Activated CD8-positive, alpha-beta T cell treated with anti-CD3 and anti-CD28 coated beads, Interleukin-2, amount 10 ng/mL, durations not matched to agents 7 days and 5 days (primary cell): ENCODE measurements at regions not wholly inside any gene's neighbourhood (a gene's known extent, or its start where the extent isn't known, plus 50 kb on each side); places are given as distances from the start of the nearest gene placed in this dataset.

Experiments used
- ATAC-seq: fragments of 150-1000 bp; cut with Tn5 transposase; one replicate; pipeline ENCODE4 v1.10.0; 2021; ENCODE audit warnings: moderate library complexity
- CTCF ChIA-PET: fragments of 350-600 bp; sonication (Branson Sonifier 250); formaldehyde crosslinking; loops from one replicate; lab custom pipeline; 2021; ENCODE audit warnings: antibody characterized with exemption; lab: Charles Lee
- POLR2A ChIA-PET: fragments of 350-600 bp; sonication (Branson Sonifier 250); formaldehyde crosslinking; loops from one replicate; lab custom pipeline; 2021; ENCODE audit warnings: antibody characterized with exemption; lab: Charles Lee
- DNase-seq: peaks from one replicate; pipeline ENCODE4 v3.0.0-alpha.2; 2020
- H3K27ac Mint-ChIP-seq: one replicate; pipeline ENCODE4 v1.8.0; 2021; ENCODE audit warnings: mild to moderate bottlenecking, mixed read lengths
- H3K27me3 Mint-ChIP-seq: one replicate; pipeline ENCODE4 v1.8.0; 2021; ENCODE audit warnings: low read depth, mixed read lengths
- H3K36me3 Mint-ChIP-seq: one replicate; pipeline ENCODE4 v1.8.0; 2021; ENCODE audit warnings: low read depth, mixed read lengths
- H3K4me1 Mint-ChIP-seq: one replicate; pipeline ENCODE4 v1.8.0; 2021; ENCODE audit warnings: low read depth, mixed read lengths
- H3K4me3 Mint-ChIP-seq: one replicate; pipeline ENCODE4 v1.8.0; 2021; ENCODE audit warnings: mild to moderate bottlenecking, mixed read lengths
- H3K9me3 Mint-ChIP-seq: one replicate; pipeline ENCODE4 v1.8.0; 2022; ENCODE audit warnings: mixed read lengths; ENCODE audit not compliant: insufficient read depth

- POLR2A ChIA-PET, result no interaction called here
- H3K36me3 Mint-ChIP-seq, result no peaks in the 10 kb centered on the region
- CTCF ChIA-PET, result no interaction called here
- no peak for DNase-seq
- H3K4me1 Mint-ChIP-seq, result no peaks in the 10 kb centered on the region
- H3K9me3 Mint-ChIP-seq, result no peaks in the 10 kb centered on the region
- H3K27me3 Mint-ChIP-seq, result no peaks in the 10 kb centered on the region
- H3K27ac Mint-ChIP-seq, result no peak overlapping the region
- no peak for ATAC-seq
- H3K4me3 Mint-ChIP-seq, result no peak overlapping the region
Observed at GRCh38 chr6:121897337-121897760, 461.9 kb downstream of the GJA1 start.

DNA sequence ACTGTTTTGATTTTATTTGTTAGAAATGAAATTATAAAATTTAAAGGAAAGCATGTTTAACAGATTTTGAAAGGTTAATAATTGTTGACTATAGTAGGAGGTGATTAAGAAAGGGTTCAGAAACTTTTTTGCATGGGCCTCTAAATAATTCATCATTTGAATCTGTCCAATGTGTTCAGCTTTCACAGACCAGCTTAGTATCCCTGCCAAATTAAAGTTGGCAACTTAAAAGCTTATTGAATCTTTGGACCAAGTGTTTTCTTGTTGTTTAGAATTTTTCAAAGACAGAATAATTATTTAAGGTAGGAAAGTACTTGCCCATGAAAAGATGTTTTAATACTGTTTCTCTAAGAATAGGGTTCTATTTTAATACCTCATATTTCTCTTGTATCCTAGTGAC is 466.0 kb downstream of the GJA1 start:
- CTCF ChIA-PET, result no interaction called here
- H3K4me1 Mint-ChIP-seq, result no peaks in the 10 kb centered on the region
- DNase-seq, result no peak
- ATAC-seq, result no peak
- H3K9me3 Mint-ChIP-seq, result no peaks in the 10 kb centered on the region
- POLR2A ChIA-PET, result no interaction called here
- H3K4me3 Mint-ChIP-seq, result no peak overlapping the region
- H3K27ac Mint-ChIP-seq, result no peak overlapping the region
- H3K36me3 Mint-ChIP-seq, result no peaks in the 10 kb centered on the region
- no peaks in the 10 kb centered on the region for H3K27me3 Mint-ChIP-seq

- Mint-ChIP-seq H3K27me3 (no peaks in the 10 kb centered on the region), H3K9me3 (no peaks in the 10 kb centered on the region), H3K27ac (no peak overlapping the region), H3K4me1 (no peaks in the 10 kb centered on the region), H3K36me3 (no peaks in the 10 kb centered on the region), H3K4me3 (no peak overlapping the region)
- ChIA-PET POLR2A (no interaction called here), CTCF (interaction anchor here (0.6 kb wide), 1 partner anchor 400 kb away, joined by 4 read pairs; no protein-coding TSS in a partner anchor)
- no peak for ATAC-seq
- no peak for DNase-seq
Observed at GRCh38 chr6:121904559-121904958, 469.1 kb downstream of the GJA1 start.

DNA sequence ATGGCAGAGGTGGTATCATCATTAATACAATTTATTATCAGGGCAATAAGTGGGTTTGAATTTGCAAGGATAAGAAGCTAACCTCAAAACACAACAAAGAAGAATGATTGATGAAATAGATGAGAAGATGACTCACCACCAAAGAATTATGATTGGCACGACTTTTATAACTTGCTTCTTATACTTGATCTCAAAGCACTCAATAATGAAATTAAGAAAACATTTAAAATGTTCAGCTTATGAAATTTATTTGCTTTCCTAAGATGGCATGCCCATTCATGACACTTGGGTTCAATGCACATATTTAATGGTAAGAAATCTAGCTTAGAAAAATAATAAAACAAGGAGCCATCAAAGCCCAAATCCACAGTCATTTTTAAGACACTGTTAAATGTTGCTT is 477.5 kb downstream of the GJA1 start:
- H3K36me3 Mint-ChIP-seq, result no peaks in the 10 kb centered on the region
- H3K4me1 Mint-ChIP-seq, result no peaks in the 10 kb centered on the region

DNA sequence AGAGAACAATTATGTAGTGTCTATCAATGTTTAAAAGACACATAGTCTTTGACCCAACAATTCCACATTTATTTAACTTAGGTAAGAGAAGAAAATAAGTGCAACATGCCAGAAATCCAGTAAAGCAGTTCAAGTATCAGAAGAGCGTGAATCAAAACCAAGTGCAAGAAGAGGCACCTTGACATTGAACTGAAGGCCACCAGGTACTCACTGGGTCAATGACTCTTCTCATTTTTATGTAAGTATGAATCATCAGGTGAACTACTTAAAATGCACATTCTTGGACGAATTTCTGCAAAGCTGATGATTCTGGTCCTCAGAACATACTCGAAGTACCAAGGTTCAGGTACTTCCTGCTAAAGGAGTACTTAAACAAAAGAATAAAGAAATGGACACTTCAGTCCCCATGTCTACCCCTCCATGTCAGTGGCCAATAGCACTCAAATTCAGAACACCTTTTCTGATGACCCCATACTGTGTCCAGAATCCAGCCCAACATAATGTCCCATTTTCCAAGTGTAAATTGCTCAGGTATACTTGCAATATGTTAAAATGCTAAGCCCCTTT is 481.9 kb downstream of the GJA1 start:
- H3K36me3 Mint-ChIP-seq, result no peaks in the 10 kb centered on the region
- H3K9me3 Mint-ChIP-seq, result no peaks in the 10 kb centered on the region
- no peak overlapping the region for H3K27ac Mint-ChIP-seq
- no peaks in the 10 kb centered on the region for H3K4me1 Mint-ChIP-seq
- no peak for DNase-seq
- ATAC-seq, result no peak
- ChIA-PET POLR2A (no interaction called here), CTCF (no interaction called here)
- H3K27me3 Mint-ChIP-seq, result no peaks in the 10 kb centered on the region
- H3K4me3 Mint-ChIP-seq, result no peak overlapping the region

More for the DNA sequence above, 477.5 kb downstream of the GJA1 start:
- no peak overlapping the region for H3K27ac Mint-ChIP-seq
- CTCF ChIA-PET, result no interaction called here
- no peaks in the 10 kb centered on the region for H3K9me3 Mint-ChIP-seq
- POLR2A ChIA-PET, result no interaction called here
- ATAC-seq (no peak), DNase-seq (no peak)
- H3K27me3 Mint-ChIP-seq, result no peaks in the 10 kb centered on the region
- no peak overlapping the region for H3K4me3 Mint-ChIP-seq

DNA sequence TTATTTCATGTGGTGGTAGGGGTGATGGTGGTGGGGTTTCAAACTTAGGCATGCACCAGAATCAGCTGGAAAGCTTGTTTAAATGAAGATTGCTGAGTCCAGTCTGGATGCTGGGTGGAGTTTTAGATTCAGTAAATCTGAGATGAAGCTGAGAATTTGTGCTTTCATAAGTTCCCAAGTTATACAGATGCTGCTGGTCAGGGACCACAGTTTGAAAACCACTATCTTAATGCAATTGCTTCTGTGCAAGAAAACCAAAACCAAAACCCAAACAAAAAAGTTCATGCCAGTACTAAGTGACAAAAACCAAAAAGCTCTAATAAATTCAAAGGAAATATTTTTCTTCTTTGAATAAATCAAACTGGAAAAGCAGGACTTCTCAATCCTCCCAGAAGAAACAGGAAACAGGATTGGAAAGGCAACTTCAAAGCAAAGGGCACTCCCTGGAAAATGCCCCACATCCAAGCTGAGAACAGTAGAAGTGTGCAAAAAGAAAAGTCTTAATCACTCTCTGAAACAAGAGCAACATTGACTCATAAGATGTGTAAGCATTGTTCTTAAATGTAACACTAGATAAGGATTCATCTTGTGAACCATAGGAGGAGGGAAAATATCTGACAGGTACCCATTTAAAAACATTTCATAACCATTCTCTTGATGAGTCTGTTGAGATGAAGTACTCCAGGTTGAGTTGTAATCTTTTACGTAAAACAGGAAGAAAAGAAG is 481.5 kb upstream of the HSF2 start:
- ChIA-PET POLR2A (no interaction called here), CTCF (no interaction called here)
- DNase-seq (no peak), ATAC-seq (no peak)
- H3K27me3 Mint-ChIP-seq, result no peaks in the 10 kb centered on the region
- H3K36me3 Mint-ChIP-seq, result no peaks in the 10 kb centered on the region
- no peak overlapping the region for H3K27ac Mint-ChIP-seq
- H3K4me3 Mint-ChIP-seq, result no peak overlapping the region
- no peaks in the 10 kb centered on the region for H3K9me3 Mint-ChIP-seq
- no peaks in the 10 kb centered on the region for H3K4me1 Mint-ChIP-seq

GRCh38 chr6:121920616-121921015 is 478.8 kb upstream of the HSF2 start:
- Mint-ChIP-seq H3K4me3 (no peak overlapping the region), H3K36me3 (no peaks in the 10 kb centered on the region), H3K27ac (no peak overlapping the region), H3K9me3 (no peaks in the 10 kb centered on the region), H3K4me1 (peaks cover 4% of the 10 kb centered on the region), H3K27me3 (no peaks in the 10 kb centered on the region)
- ChIA-PET POLR2A (no interaction called here), CTCF (no interaction called here)
- no peak for DNase-seq
- no peak for ATAC-seq

DNA sequence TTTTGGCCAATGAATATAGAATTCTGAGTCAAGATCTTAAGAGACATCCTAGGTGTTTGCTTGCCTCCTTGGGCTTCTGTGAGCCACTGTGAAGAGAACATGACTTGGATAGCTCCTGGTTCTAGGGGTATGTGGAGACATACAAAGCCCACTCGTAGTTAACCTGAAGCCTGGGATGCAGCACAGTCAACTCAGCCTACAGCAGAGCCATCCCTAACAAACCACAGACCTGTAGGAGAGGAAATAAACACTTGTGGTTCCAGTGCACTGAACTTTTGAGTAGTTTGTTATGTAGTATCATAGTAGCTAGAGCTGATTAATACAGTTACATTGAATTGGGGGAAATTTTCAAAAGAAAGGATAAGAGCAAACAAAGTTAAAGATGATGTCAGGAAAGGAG is 474.4 kb upstream of the HSF2 start:
- peaks cover 4% of the 10 kb centered on the region for H3K4me1 Mint-ChIP-seq
- ChIA-PET POLR2A (no interaction called here), CTCF (no interaction called here)
- H3K27ac Mint-ChIP-seq, result no peak overlapping the region
- no peaks in the 10 kb centered on the region for H3K27me3 Mint-ChIP-seq
- DNase-seq (no peak), ATAC-seq (no peak)
- no peaks in the 10 kb centered on the region for H3K9me3 Mint-ChIP-seq
- H3K36me3 Mint-ChIP-seq, result no peaks in the 10 kb centered on the region
- no peak overlapping the region for H3K4me3 Mint-ChIP-seq

DNA sequence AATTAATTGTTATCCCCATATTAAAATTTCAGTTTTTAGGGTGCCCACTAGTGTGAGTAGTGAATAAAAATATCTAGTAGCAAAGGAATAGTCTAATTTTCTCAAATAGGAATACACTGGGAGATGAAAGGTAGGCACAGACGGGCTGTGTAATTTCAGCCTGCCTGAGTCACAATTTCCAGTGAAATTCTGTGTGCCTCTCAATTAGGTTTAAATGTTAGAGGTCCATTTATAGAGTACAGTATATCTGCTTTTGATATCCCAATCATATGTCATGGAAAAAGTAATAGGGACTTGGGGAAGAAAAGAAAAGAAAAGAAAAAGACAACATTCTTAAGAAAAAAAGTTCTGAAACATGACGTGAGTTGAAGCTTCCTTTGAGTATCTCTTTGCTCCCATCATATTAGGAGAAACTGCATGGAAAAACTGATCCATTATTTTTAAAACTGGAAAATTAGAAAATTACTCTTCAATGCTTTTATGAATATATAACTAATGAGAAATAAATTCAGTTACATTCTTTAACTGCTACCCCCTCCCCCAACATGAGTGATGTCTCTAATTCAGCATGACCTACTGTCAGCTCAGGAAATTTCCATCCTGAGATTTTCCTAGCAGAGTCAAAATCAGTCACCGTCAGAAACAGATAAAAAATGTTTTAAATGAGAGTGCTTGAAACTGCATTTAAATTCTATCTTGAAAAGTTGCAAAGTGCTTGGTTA is 473.8 kb upstream of the HSF2 start:
- DNase-seq (no peak), ATAC-seq (no peak)
- ChIA-PET POLR2A (no interaction called here), CTCF (no interaction called here)
- Mint-ChIP-seq H3K27me3 (no peaks in the 10 kb centered on the region), H3K4me1 (peaks cover 4% of the 10 kb centered on the region), H3K4me3 (no peak overlapping the region), H3K27ac (no peak overlapping the region), H3K36me3 (no peaks in the 10 kb centered on the region), H3K9me3 (no peaks in the 10 kb centered on the region)

DNA sequence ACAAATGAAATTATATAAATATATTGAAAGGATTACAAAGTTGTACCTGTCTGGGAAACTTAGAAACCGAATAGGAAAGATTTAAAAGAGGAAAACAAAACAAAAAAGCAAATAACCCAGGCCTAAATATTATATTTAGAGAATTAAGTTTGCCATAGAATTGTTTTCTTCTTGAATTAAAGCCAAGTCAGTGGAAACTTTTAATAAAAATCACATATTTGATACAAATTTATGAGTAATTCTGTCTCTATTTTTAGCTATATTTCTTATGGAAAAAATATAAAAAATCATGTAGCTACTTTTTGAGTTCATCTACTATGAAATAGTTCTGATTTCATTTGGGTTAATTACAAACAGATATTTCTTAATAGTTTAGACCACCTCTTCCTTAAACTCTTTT is 470.2 kb upstream of the HSF2 start:
- Mint-ChIP-seq H3K9me3 (no peaks in the 10 kb centered on the region), H3K4me1 (peaks cover 4% of the 10 kb centered on the region), H3K36me3 (no peaks in the 10 kb centered on the region), H3K4me3 (no peak overlapping the region), H3K27me3 (no peaks in the 10 kb centered on the region), H3K27ac (no peak overlapping the region)
- CTCF ChIA-PET, result no interaction called here
- POLR2A ChIA-PET, result no interaction called here
- ATAC-seq, result no peak
- no peak for DNase-seq

- Mint-ChIP-seq H3K36me3 (no peaks in the 10 kb centered on the region), H3K27ac (no peak overlapping the region), H3K27me3 (no peaks in the 10 kb centered on the region), H3K4me3 (no peak overlapping the region), H3K4me1 (no peaks in the 10 kb centered on the region), H3K9me3 (no peaks in the 10 kb centered on the region)
- DNase-seq (no peak), ATAC-seq (no peak)
- ChIA-PET CTCF (no interaction called here), POLR2A (no interaction called here)
Observed at GRCh38 chr6:121932076-121932991, 467.1 kb upstream of the HSF2 start.

- H3K4me3 Mint-ChIP-seq, result no peak overlapping the region
Observed at GRCh38 chr6:121934451-121934850, 465.0 kb upstream of the HSF2 start.

More at GRCh38 chr6:121934451-121934850, 465.0 kb upstream of the HSF2 start:
- H3K27me3 Mint-ChIP-seq, result no peaks in the 10 kb centered on the region
- no peaks in the 10 kb centered on the region for H3K36me3 Mint-ChIP-seq
- no peak overlapping the region for H3K27ac Mint-ChIP-seq
- no peak for DNase-seq
- H3K9me3 Mint-ChIP-seq, result no peaks in the 10 kb centered on the region
- ChIA-PET CTCF (no interaction called here), POLR2A (no interaction called here)
- ATAC-seq, result no peak
- no peaks in the 10 kb centered on the region for H3K4me1 Mint-ChIP-seq
